Neutrophil (primary cell): ENCODE measurements at regions not wholly inside any gene's neighbourhood (a gene's known extent, or its start where the extent isn't known, plus 50 kb on each side); places are given as distances from the start of the nearest gene placed in this dataset.

ENCODE experiments used
- H3K27ac ChIP-seq: fragments of 200-600 bp; sonication (generic); 2 replicates; pipeline ENCODE4 v1.5.1; 2016; ENCODE audit warnings: mild to moderate bottlenecking, moderate library complexity
- H3K27me3 ChIP-seq: fragments of 200-600 bp; sonication (generic); 2 replicates; pipeline ENCODE4 v1.6.0; 2016; ENCODE audit warnings: mild to moderate bottlenecking
- H3K36me3 ChIP-seq: fragments of 200-600 bp; sonication (generic); 2 replicates; pipeline ENCODE4 v1.5.1; 2017
- H3K4me1 ChIP-seq, 2 experiments: fragments of 200-600 bp in 1 of 2; sonication (generic) in 1 of 2; 1 replicate in 1 of 2; 2 replicates in 1 of 2; pipeline versions ENCODE4 v1.5.1 to v1.6.1; 2013 to 2016; ENCODE audit warnings: low read depth in 1 of 2, low read length in 1 of 2, mild to moderate bottlenecking in 1 of 2, moderate library complexity in 1 of 2; ENCODE audit not compliant: control insufficient read depth in 1 of 2, insufficient read depth in 1 of 2
- H3K4me3 ChIP-seq, 2 experiments: fragments of 200-600 bp in 1 of 2; sonication (generic) in 1 of 2; 1 replicate in 1 of 2; 2 replicates in 1 of 2; pipeline ENCODE4 v1.5.1; 2013 to 2016; ENCODE audit warnings: low read depth in 1 of 2, low read length in 1 of 2, mild to moderate bottlenecking in 1 of 2, moderate library complexity in 1 of 2
- H3K9me3 ChIP-seq: fragments of 200-600 bp; sonication (generic); 2 replicates; pipeline ENCODE4 v1.5.1; 2016
- TF ChIP-seq, protein P1 (sequence below): fragments of 200-600 bp; sonication (generic); IDR thresholded peaks from 2 replicates; pipeline ENCODE4 v1.5.1; 2016; ENCODE audit warnings: antibody characterized with exemption

DNA sequence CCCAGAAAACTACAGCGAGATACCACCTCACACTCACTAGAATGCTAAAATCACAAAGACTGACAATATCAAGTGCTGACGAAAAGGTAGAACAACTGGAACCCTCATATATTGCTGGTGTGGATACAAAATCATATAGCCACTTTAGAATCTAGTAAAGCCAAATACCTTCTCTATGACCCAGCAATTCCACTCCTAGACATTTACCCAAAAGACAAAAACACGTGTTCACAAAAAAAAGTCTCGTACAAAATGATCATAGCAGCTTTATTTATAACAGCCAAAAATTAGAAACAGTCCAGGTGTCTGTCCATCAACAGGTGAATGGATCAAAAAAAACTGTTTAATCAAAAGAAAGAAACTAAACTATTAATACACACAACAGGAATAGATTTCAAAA is 126.6 kb downstream of the ZFP36L2 start:
- H3K27ac ChIP-seq: no peak overlapping the region

DNA sequence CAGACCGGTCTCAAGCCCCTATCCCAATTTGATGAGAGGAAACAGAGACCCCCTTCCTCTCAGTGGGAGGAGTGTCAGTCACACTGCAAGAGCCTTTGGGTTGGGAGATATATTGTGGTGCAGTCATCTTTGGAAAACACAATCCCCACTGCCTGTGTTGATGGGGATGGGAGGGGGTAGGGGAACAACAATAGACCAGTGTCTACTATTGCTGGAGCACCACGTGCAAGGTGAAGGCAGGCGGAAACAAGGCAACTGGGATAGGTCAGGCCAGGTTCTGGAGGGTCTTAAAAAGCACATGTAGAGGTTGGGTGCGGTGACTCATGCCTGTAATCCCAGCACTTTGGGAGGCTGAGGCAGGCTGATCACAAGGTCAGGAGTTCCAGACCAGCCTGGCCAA is 127.9 kb downstream of the ZFP36L2 start:
- no peaks in the 10 kb centered on the region for H3K27me3 ChIP-seq
- H3K4me3 ChIP-seq: no peak overlapping the region
- H3K9me3 ChIP-seq: no peaks in the 10 kb centered on the region
- TF ChIP-seq, protein P1, sequence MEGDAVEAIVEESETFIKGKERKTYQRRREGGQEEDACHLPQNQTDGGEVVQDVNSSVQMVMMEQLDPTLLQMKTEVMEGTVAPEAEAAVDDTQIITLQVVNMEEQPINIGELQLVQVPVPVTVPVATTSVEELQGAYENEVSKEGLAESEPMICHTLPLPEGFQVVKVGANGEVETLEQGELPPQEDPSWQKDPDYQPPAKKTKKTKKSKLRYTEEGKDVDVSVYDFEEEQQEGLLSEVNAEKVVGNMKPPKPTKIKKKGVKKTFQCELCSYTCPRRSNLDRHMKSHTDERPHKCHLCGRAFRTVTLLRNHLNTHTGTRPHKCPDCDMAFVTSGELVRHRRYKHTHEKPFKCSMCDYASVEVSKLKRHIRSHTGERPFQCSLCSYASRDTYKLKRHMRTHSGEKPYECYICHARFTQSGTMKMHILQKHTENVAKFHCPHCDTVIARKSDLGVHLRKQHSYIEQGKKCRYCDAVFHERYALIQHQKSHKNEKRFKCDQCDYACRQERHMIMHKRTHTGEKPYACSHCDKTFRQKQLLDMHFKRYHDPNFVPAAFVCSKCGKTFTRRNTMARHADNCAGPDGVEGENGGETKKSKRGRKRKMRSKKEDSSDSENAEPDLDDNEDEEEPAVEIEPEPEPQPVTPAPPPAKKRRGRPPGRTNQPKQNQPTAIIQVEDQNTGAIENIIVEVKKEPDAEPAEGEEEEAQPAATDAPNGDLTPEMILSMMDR: no peak
- no peak overlapping the region for H3K27ac ChIP-seq
- peaks cover 12 to 22% of the 10 kb centered on the region in 2 experiments for H3K4me1 ChIP-seq
- no peaks in the 10 kb centered on the region for H3K36me3 ChIP-seq

More for the DNA sequence above, 126.6 kb downstream of the ZFP36L2 start:
- Histone ChIP-seq H3K4me3 (no peak overlapping the region), H3K27me3 (no peaks in the 10 kb centered on the region), H3K9me3 (no peaks in the 10 kb centered on the region), H3K36me3 (no peaks in the 10 kb centered on the region), H3K4me1 (peaks cover 14 to 28% of the 10 kb centered on the region in 2 experiments)
- TF ChIP-seq, protein P1: no peak

DNA sequence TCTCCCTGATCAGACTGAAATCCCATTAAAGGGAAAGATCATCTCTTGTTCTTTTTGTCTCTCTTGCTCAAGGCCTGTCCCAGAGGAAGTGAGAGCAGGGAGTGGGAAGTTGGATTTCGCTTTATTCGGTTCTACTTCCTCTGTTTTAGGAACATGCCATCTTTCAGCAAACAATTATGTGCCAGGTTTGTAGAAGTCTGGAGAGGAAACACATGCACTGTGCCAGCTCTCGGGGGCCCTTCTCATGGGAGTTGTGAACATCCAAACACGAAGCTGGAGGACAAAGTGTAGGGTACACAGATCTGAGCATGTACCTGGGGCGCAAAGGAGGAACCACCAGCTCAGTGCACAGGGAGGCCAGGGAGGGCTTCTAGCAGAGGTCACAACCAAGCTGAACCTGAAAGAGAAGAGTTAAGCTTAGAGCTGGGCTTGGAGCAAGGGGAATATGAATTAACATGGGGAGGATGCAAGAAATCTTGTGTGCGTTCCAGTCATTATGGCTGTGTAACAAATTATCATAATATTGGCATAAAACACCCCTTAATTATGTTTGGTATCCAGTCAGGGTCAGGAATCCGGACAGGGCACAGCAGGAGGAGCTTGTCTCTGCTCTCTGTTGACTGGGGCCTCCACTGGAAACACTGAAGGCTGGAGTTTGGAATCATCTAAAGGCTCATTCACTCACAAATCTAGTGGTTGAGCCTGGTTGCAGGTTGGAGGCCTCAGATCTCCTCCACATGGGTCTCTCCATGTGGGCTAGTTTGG is 128.6 kb downstream of the ZFP36L2 start:
- peak overlapping the region; percentile 57 for H3K27ac ChIP-seq
- TF ChIP-seq, protein P1: no peak
- no peaks in the 10 kb centered on the region for H3K36me3 ChIP-seq
- no peaks in the 10 kb centered on the region for H3K9me3 ChIP-seq
- H3K4me1 ChIP-seq: peaks cover 12 to 22% of the 10 kb centered on the region in 2 experiments
- no peak overlapping the region for H3K4me3 ChIP-seq
- no peaks in the 10 kb centered on the region for H3K27me3 ChIP-seq

DNA sequence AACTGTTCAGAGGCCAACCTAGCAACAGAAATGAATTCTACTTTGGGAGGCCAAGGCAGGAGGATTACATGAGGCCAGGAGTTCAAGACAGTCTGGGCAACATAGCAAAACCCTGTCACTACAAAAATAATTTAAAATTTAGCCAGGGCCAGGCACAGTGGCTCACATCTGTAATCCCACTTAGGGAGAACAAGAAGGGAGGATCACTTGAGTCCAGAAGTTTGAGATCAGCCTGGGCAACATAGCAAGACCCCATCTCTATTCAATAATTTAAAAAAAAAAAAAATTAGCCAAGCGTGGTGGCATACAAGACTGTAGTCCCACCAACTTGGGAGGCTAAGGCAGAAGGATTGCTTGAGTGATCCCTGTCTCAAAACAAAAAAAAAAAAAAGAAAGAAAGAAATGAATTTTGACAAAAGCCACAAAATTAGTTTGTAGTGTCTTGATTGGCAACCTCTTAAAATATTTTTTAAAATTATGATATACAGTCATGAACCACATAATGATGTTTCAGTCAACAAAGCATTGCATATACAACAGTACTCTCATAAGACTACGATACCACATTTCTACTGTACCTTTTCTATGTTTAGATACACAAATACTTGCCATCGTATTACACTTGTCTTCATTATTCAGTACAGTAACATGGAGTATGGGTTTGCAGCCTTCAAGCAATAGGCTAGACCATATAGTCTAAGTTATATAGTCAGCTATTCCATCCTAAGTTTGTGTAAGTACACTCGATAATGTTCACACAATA is 130.7 kb downstream of the ZFP36L2 start:
- TF ChIP-seq, protein P1: no peak
- Histone ChIP-seq H3K9me3 (no peaks in the 10 kb centered on the region), H3K27ac (no peak overlapping the region), H3K36me3 (no peaks in the 10 kb centered on the region), H3K27me3 (no peaks in the 10 kb centered on the region), H3K4me3 (no peak overlapping the region), H3K4me1 (peaks cover 12 to 15% of the 10 kb centered on the region in 2 experiments)

DNA sequence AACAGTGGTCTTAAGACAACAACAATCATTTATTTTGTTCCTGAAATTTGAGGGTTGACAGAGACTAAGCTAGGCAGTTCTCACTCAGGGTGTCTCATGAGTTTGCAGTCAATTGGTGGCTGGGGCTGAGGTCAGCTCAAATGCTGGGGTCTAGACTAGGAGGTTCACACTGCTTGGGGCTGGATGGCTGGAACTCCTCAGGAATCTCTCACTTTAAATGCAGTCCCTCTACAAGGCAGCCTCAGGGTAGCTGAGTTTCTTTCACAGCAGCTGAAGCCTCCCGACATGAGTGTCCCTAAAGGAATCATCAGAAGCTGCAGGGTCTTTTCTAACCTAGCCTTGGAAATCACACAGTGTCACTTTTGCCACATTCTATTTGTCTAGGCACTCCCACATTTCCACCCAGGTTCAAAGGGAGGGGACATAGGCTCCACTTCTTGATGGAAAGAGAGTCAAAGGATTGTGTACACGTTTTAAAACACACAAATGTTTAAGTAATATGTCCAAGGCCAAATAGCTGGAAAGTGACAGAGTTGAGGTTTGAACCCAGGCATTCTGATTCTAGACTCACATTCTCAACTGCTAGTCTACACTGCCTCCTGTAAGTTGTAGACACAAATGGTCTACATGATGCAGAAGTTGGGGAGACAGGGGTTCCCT is 133.8 kb downstream of the ZFP36L2 start:
- Histone ChIP-seq H3K27ac (no peak overlapping the region), H3K36me3 (no peaks in the 10 kb centered on the region), H3K4me1 (peaks cover 5 to 6% of the 10 kb centered on the region in 2 experiments), H3K27me3 (no peaks in the 10 kb centered on the region), H3K4me3 (no peak overlapping the region), H3K9me3 (no peaks in the 10 kb centered on the region)
- TF ChIP-seq, protein P1: no peak
